ENCODE measurements at regions not wholly inside any gene's neighbourhood (a gene's known extent, or its start where the extent isn't known, plus 50 kb on each side); places are given as distances from the start of the nearest gene placed in this dataset.
"Not testable (repeated sequence)": the region's sequence is repeated elsewhere in the genome, so short reads cannot be mapped to it uniquely, and the experiment has no call there.

DNA sequence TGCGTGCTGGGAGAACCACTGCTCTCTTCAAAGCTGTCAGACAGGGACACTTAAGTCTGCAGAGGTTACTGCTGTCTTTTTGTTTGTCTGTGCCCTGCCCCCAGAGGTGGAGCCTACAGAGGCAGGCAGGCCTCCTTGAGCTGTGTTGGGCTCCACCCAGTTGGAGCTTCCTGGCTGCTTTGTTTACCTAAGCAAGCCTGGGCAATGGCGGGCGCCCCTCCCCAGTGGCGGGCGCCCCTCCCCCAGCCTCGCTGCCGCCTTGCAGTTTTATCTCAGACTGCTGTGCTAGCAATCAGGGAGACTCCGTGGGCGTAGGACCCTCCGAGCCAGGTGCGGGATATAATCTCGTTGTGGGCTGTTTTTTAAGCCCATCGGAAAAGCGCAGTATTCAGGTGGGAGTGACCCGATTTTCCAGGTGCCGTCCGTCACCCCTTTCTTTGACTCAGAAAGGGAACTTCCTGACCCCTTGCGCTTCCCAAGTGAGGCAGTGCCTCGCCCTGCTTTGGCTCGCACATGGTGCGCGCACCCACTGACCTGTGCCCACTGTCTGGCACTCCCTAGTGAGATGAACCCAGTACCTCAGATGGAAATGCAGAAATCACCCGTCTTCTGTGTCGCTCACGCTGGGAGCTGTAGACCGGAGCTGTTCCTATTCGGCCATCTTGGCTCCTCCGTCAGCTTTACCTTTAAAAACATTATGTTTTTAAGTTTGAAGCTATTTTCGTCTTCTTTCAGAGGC lies 954.6 kb upstream of the COX7C start:
- not testable (repeated sequence) for DNase-seq

DNA sequence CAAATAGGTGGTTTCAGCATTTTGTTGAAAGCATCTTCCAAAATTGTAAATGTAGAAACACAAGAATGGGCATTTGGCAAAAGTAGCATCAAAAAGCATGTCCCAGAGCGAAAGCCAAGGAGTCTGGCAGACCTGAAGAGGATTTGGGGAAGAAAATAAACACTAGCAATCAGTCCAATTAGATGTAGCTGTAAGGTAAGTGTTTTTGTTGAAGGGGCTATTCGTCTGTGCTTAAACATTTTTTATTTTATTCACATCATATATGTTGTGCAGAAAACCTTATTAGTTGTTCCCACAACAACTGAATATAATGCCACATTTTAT lies 954.1 kb upstream of the COX7C start:
- no peak for DNase-seq

DNA sequence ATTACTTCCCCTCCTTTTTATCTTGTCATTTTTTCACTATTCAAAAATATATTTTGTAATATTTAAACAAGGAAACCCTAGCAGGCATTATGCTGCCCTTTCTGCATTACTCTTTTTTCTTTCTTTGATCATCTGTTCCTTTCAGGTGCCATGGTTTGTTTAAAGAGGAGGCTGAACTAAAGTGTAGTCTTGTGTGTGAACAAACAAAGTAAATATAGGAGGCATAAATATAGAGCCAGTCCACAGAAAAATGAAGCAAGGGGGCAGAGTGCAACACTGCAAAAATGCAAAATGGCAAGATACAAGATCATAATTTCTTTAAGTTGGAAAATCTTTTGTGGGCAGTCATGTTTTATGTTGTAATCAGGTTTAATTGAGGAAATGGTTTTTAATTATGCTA lies 947.3 kb upstream of the COX7C start:
- no peak for DNase-seq

DNA sequence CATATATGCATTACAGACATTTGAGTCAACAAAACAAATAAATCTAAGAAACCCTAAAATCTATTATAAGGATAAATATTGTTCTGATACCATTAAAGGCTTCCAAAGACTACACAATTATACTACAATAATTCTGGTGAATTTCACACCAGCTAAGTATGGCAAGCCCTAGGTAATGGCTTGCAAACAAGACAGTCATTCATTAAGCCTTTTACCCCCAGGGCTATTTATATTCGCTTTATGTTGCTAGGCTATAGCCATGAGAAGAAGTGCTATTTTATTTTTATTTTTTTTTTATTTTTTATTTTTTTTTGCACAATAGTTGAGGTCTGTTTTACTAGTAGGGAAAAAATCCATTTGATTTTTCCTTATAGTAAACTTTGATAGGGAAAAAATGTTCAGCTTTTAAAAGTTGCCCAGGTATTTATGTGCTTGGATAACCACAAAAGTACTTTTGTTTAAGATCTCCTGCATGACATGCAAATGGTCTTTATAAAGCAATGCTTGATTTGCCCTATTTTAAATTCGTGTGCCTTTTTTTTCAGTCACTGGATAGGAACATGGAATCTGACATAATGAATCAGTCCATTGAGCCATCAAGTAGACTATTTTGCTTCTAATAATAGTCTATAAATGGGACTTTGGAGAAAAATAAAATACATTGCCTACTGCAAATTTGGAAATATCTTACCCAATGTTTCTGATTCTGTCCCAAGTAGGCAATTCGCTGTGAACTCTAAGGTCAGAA lies 946.3 kb upstream of the COX7C start:
- no peak for DNase-seq

- no peak for DNase-seq
Observed at GRCh38 chr5:85681871-85682270, 935.9 kb upstream of the COX7C start.

GRCh38 chr5:85684351-85684750 lies 933.4 kb upstream of the COX7C start:
- DNase-seq: no peak

GRCh38 chr5:85703296-85703695 lies 914.4 kb upstream of the COX7C start:
- no peak for DNase-seq

- DNase-seq: no peak
Observed at GRCh38 chr5:85709728-85710127, 908.0 kb upstream of the COX7C start.

GRCh38 chr5:85716344-85717202 lies 901.2 kb upstream of the COX7C start:
- DNase-seq: no peak

- no peak for DNase-seq
Observed at GRCh38 chr5:85717203-85717563, 900.6 kb upstream of the COX7C start.

GRCh38 chr5:85732185-85732584 lies 885.6 kb upstream of the COX7C start:
- DNase-seq: no peak

DNA sequence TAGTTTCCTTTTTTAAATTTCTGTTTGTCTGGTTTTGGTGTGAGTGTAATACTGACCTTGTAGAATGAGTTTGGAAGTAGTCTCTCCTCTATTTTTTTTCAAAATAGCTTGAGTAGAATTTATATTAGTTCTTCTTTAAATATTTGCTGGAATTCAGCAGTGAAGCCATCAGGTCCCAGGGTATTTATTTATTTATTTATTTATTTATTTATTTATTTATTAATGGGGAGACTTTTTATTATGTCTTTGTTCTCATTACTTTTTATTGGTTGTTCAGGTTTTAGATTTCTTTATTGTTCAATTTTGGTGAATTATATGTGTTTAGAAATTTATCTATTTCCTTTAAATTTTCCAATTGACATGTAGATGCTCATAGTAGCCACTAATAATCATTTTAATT lies 875.8 kb upstream of the COX7C start:
- no peak for DNase-seq

- DNase-seq: no peak
Observed at GRCh38 chr5:85760519-85760918, 857.2 kb upstream of the COX7C start.

GRCh38 chr5:85769347-85769746 lies 848.4 kb upstream of the COX7C start:
- no peak for DNase-seq

DNA sequence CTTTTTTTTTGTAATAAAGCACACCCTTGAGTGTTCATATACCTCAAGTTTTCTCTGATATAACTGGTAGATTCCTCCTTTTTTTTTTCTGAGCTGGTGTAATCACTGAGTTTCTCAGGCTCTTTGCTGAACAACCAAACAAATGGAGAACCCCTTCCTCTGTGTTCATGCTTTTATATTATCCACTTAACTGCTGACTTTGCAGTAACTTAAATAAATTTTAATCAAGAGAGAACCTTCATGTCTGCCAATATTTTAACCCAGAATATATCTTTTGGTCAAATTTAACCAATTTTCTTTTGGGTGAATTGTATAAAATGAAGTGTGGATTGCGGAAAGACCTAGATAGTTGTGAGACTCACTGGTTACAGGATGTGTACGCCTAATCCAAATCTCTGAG lies 833.0 kb upstream of the COX7C start:
- no peak for DNase-seq

- no peak for DNase-seq
Observed at GRCh38 chr5:85813146-85813545, 804.6 kb upstream of the COX7C start.

GRCh38 chr5:85814596-85814995 lies 803.1 kb upstream of the COX7C start:
- DNase-seq: no peak

DNA sequence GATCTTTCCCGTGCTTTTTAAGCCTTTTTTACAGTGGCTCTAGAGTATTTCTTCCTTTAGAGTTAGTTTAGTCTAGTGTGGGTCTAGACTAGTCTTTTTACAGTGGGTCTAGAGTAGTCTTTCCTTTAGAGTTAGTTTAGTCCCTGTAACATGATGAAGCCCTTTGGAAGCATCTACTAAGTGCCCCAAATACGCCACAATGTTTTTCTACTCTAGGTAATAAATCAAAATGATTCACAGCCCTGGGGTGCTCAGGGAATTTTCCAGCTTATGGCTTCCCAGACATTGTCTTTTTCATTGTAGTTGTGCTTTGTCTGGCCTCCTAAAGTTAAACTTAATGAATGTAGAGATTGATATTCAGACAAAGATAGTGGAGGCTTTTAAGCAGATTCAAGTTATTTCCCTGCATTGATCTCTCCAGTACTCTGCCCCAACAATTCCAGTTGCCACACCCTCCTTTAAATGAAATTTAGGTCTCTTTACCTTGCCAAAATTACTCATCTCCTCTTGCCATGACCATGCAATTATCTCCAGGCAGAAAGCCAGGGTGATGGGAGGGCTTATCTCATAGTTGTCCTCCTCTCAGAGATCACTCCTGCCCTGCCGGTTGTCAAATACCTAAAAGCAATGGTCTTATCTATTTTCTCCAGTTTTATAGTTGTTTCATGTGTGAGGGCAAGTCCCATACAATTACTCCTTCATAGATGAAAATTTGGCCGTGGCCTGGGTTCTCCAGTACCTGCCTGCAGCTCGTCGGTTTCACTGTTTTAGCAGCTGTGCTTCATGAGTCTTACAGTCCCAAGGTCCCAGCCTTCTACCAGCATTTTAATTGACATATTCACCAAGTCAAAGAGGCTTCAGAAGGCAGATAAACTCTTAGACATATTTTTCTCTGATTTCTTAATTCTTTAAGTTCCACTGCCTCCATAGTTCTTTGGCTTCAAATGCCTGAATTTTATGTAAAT lies 794.0 kb upstream of the COX7C start:
- DNase-seq: no peak

- no peak for DNase-seq
Observed at GRCh38 chr5:85838781-85839180, 779.0 kb upstream of the COX7C start.

DNA sequence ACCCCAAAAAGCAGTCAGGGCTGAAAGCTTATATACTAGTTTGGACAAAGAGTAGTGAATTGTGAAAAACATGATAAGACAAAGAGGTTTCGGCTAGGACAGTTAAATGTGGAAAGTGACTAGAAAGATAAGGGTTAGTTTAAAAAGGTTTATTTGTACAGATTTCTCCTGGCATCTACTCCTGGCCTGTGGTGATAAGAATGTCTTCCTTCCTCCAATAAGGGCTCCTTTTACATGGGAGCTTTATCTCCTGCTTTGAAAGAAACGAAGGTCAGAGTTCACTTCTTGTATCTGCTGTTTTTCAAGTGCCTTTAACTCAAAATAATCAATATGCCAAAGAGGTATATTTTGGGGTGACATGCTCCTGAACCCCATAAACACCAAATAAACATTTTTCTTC lies 776.1 kb upstream of the COX7C start:
- no peak for DNase-seq

- no peak for DNase-seq
Observed at GRCh38 chr5:85843535-85843934, 774.2 kb upstream of the COX7C start.

GRCh38 chr5:85849411-85849810 lies 768.3 kb upstream of the COX7C start:
- no peak for DNase-seq

- no peak for DNase-seq
Observed at GRCh38 chr5:85865296-85865695, 752.4 kb upstream of the COX7C start.
